Thymus (tissue), 11 donors: ENCODE measurements at regions not wholly inside any gene's neighbourhood (a gene's known extent, or its start where the extent isn't known, plus 50 kb on each side); places are given as distances from the start of the nearest gene placed in this dataset.
"Not testable (repeated sequence)": the region's sequence is repeated elsewhere in the genome, so short reads cannot be mapped to it uniquely, and the experiment has no call there.

Experiments
- DNase-seq, 9 donors: peaks; one replicate each; pipeline ENCODE4 v3.0.0-alpha.2; 2013; ENCODE audit warnings: low spot score in 9 of 9, low read depth in 6 of 9, missing footprints in 1 of 9
- H3K27ac ChIP-seq, 2 donors: one replicate each; pipeline ENCODE4 v1.5.1; 2013; ENCODE audit warnings: control low read depth in 1 of 2, low read depth in 1 of 2, low read length in 1 of 2, mild to moderate bottlenecking in 1 of 2, moderate library complexity in 1 of 2
- H3K27me3 ChIP-seq, 2 donors: one replicate each; pipeline ENCODE4 v1.5.1; 2013; ENCODE audit warnings: low read length in 1 of 2; ENCODE audit not compliant: control insufficient read depth in 2 of 2, insufficient read depth in 1 of 2
- H3K36me3 ChIP-seq, 2 donors: one replicate each; pipeline ENCODE4 v1.5.1; 2013; ENCODE audit warnings: low read length in 1 of 2, mild to moderate bottlenecking in 1 of 2, moderate library complexity in 1 of 2; ENCODE audit not compliant: control insufficient read depth in 2 of 2, insufficient read depth in 2 of 2
- H3K4me1 ChIP-seq, 2 donors: one replicate each; pipeline ENCODE4 v1.5.1; 2013; ENCODE audit warnings: low read length in 2 of 2; ENCODE audit not compliant: control insufficient read depth in 2 of 2, insufficient read depth in 2 of 2
- H3K4me3 ChIP-seq, 2 donors: one replicate each; pipeline ENCODE4 v1.5.1; 2013; ENCODE audit warnings: low read length in 2 of 2, control low read depth in 1 of 2, mild to moderate bottlenecking in 1 of 2
- H3K9me3 ChIP-seq, 2 donors: one replicate each; pipeline ENCODE4 v1.5.1; 2013; ENCODE audit warnings: low read length in 1 of 2, mild to moderate bottlenecking in 1 of 2; ENCODE audit not compliant: control insufficient read depth in 2 of 2, insufficient read depth in 1 of 2
- WGBS: extraction: QIAGEN DNeasy Blood & Tissue Kit; methylation state at CpG from one replicate; pipeline ENCODE4 v1.1.7; 2013; 5-methylcytosine and 5-hydroxymethylcytosine counted together
- donor health status: healthy.

GRCh38 chr22:49660794-49661781, 166.6 kb downstream of the BRD1 start:
- peaks cover 6 to 31% of the 10 kb centered on the region in 2 donors for H3K4me1 ChIP-seq
- H3K27me3 ChIP-seq, result peaks cover 0 to 5% of the 10 kb centered on the region in 2 donors
- peaks cover 0 to 4% of the 10 kb centered on the region in 2 donors for H3K9me3 ChIP-seq
- H3K27ac ChIP-seq, result no peak overlapping the region
- 76% methylated on average over 40 of the region's 40 CpGs for WGBS
- no peak overlapping the region for H3K4me3 ChIP-seq
- peak in 2 of 9 donors; percentile 18 to 28 for DNase-seq
- no peaks in the 10 kb centered on the region for H3K36me3 ChIP-seq

DNA sequence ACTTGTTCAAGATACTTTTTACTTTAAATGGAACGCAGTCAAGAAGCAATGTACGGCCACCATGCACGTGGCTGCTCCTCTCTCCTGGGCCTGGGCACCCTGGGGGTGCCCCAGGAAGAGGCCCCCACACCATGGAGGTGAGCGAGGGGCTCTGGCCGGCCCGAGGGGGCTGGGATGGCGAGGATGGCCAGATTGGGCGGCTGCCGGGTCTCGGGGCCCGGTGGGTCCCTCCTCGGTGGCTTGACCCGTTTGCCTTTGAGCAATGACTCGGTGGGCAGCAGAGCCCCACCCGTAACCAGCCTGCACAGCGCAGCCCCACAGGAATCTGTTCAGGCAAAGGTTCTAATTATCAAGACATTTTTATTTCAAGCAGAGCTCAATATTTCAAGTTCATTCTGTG, 167.4 kb downstream of the BRD1 start:
- Histone ChIP-seq H3K9me3 (peaks cover 0 to 4% of the 10 kb centered on the region in 2 donors), H3K27me3 (peaks cover 0 to 5% of the 10 kb centered on the region in 2 donors), H3K36me3 (no peaks in the 10 kb centered on the region), H3K4me3 (no peak overlapping the region), H3K4me1 (peaks cover 7 to 31% of the 10 kb centered on the region in 2 donors), H3K27ac (no peak overlapping the region)
- DNase-seq, result no peak
- WGBS, result 98% methylated on average over 16 of the region's 16 CpGs

- Histone ChIP-seq H3K4me3 (no peak overlapping the region), H3K27me3 (peaks cover 0 to 5% of the 10 kb centered on the region in 2 donors)
- no peak for DNase-seq
These were observed 167.8 kb downstream of the BRD1 start for GRCh38 chr22:49659924-49660315.

GRCh38 chr22:49659281-49659923, 168.3 kb downstream of the BRD1 start:
- DNase-seq, result no peak

More at GRCh38 chr22:49659924-49660315, 167.8 kb downstream of the BRD1 start:
- peaks cover 0 to 2% of the 10 kb centered on the region in 2 donors for H3K36me3 ChIP-seq
- H3K9me3 ChIP-seq, result peaks cover 0 to 4% of the 10 kb centered on the region in 2 donors
- H3K27ac ChIP-seq, result no peak overlapping the region
- H3K4me1 ChIP-seq, result peaks cover 7 to 31% of the 10 kb centered on the region in 2 donors
- WGBS, result 95% methylated on average over 19 of the region's 19 CpGs

GRCh38 chr22:49658902-49659280, 168.8 kb downstream of the BRD1 start:
- Histone ChIP-seq H3K36me3 (peaks cover 0 to 3% of the 10 kb centered on the region in 2 donors), H3K4me3 (no peak overlapping the region), H3K4me1 (peaks cover 7 to 31% of the 10 kb centered on the region in 2 donors), H3K9me3 (peaks cover 0 to 4% of the 10 kb centered on the region in 2 donors), H3K27me3 (peaks cover 0 to 4% of the 10 kb centered on the region in 2 donors), H3K27ac (peak overlapping the region in 1 of 2 donors; percentile 67)
- WGBS, result 58% methylated on average over 9 of the region's 9 CpGs
- no peak for DNase-seq

More at GRCh38 chr22:49659281-49659923, 168.3 kb downstream of the BRD1 start:
- Histone ChIP-seq H3K27me3 (peaks cover 0 to 5% of the 10 kb centered on the region in 2 donors), H3K9me3 (peaks cover 0 to 4% of the 10 kb centered on the region in 2 donors), H3K4me1 (peaks cover 7 to 31% of the 10 kb centered on the region in 2 donors), H3K4me3 (no peak overlapping the region), H3K27ac (no peak overlapping the region), H3K36me3 (peaks cover 0 to 3% of the 10 kb centered on the region in 2 donors)
- WGBS, result 95% methylated on average over 19 of the region's 19 CpGs

DNA sequence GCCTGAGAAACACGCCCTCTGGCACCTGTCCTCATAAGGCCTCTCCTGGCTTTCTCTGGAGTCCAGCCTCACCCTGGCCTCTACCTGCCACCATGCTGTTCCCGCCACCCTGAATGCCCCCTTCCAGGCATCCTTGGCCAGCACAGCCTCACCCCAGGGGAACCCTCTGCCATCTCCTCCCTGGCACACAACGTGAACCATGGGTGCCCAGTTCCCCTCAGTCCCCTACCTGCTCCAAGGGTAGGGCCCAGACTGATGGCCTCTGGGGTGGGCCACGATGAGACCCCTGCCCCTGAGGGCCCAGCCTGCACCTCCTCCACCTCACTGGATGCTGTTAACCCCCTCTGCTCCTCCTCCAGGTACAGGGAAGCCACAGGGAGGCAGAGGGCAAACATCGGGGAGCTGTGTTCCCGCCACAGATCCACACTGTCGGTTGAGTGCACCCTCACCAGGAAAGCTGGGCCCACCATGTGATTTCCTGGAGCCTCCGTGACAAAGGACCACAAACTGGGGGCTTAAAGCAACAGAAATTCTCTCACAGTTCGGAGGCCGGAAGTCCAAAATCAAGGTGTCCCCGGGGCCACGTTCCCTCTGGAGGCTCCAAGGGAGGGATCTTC, 169.6 kb downstream of the BRD1 start:
- Histone ChIP-seq H3K4me1 (peaks cover 7 to 31% of the 10 kb centered on the region in 2 donors), H3K9me3 (peaks cover 0 to 4% of the 10 kb centered on the region in 2 donors), H3K4me3 (peak overlapping the region in 1 of 2 donors; percentile 54), H3K27me3 (peaks cover 0 to 2% of the 10 kb centered on the region in 2 donors), H3K36me3 (peaks cover 0 to 3% of the 10 kb centered on the region in 2 donors), H3K27ac (peak overlapping the region; percentile 54 to 67)
- DNase-seq, result no peak
- 19% methylated on average over 12 of the region's 12 CpGs for WGBS

GRCh38 chr22:49657275-49657973, 170.2 kb downstream of the BRD1 start:
- peaks cover 0 to 2% of the 10 kb centered on the region in 2 donors for H3K27me3 ChIP-seq
- H3K36me3 ChIP-seq, result peaks cover 0 to 3% of the 10 kb centered on the region in 2 donors
- peaks cover 0 to 4% of the 10 kb centered on the region in 2 donors for H3K9me3 ChIP-seq
- peak overlapping the region; percentile 45 to 54 for H3K4me3 ChIP-seq
- peaks cover 7 to 31% of the 10 kb centered on the region in 2 donors for H3K4me1 ChIP-seq
- DNase-seq, result peak in 4 of 9 donors; percentile 30 to 76 (median 65)
- WGBS, result 4% methylated on average over 24 of the region's 24 CpGs
- peak overlapping the region; percentile 67 to 69 for H3K27ac ChIP-seq

DNA sequence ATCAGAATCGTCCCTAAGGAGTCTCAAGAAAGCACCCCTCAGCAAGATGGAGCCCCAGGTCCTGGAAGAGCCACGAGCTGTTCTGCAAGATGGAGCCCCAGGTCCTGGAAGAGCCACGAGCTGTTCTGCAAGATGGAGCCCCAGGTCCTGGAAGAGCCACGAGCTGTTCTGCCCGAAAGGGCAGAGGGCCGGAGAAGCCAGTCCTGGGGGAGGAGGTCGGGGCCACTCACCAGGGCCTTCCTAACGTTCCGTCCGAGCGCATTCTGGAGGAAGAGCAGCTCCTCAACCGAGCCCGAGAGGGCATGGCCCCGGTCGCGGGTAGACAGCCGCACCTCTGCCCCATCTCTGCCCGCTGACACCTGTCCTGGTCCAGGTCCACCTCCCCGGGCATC, 170.8 kb downstream of the BRD1 start:
- H3K9me3 ChIP-seq, H3K27ac ChIP-seq, H3K36me3 ChIP-seq, DNase-seq, H3K27me3 ChIP-seq: not testable (repeated sequence)
- H3K4me1 ChIP-seq, result peaks cover 7 to 31% of the 10 kb centered on the region in 2 donors
- 30% methylated on average over 19 of the region's 19 CpGs for WGBS
- H3K4me3 ChIP-seq, result peak overlapping the region; percentile 45 to 54
